ENCODE measurements at regions not wholly inside any gene's neighbourhood (a gene's known extent, or its start where the extent isn't known, plus 50 kb on each side); places are given as distances from the start of the nearest gene placed in this dataset.

- no peaks in the 10 kb centered on the region for H3K27me3 ChIP-seq
- H3K4me1 ChIP-seq, result no peaks in the 10 kb centered on the region
- no peak for TF ChIP-seq POLR2A (IDR thresholded peaks at IDR 0.05)
- no peak for TF ChIP-seq CTCF (IDR thresholded peaks at IDR 0.05)
- intact Hi-C loops (cut with DNase I), result loop anchor here (10.0 kb wide), 1 partner anchor 655 kb away; no protein-coding TSS in a partner anchor
- WGBS, 2 donors, result 86% methylated on average over 1 of the region's 1 CpG; no CpG with 5 or more reads in 1 of the 2 donors
- no peak overlapping the region for H3K27ac ChIP-seq
- H3K36me3 ChIP-seq, result no peaks in the 10 kb centered on the region
- H3K4me3 ChIP-seq, result no peak overlapping the region
- no peak for DNase-seq
- H3K9me3 ChIP-seq, result no peaks in the 10 kb centered on the region
Observed at GRCh38 chr1:218990019-218990418, 183.7 kb upstream of the LYPLAL1 start.

GRCh38 chr1:218991089-218991488 is 182.6 kb upstream of the LYPLAL1 start:
- WGBS, 2 donors, result 76 to 83% methylated on average over 1 of the region's 1 CpG
- H3K9me3 ChIP-seq, result no peaks in the 10 kb centered on the region
- no peak overlapping the region for H3K4me3 ChIP-seq
- no peak overlapping the region for H3K27ac ChIP-seq
- no peaks in the 10 kb centered on the region for H3K4me1 ChIP-seq
- TF ChIP-seq POLR2A (IDR thresholded peaks at IDR 0.05) (no peak), CTCF (IDR thresholded peaks at IDR 0.05) (no peak)
- DNase-seq, result no peak
- intact Hi-C loops (cut with DNase I), result loop anchor here (10.0 kb wide), 1 partner anchor 656 kb away; no protein-coding TSS in a partner anchor
- H3K27me3 ChIP-seq, result no peaks in the 10 kb centered on the region
- no peaks in the 10 kb centered on the region for H3K36me3 ChIP-seq

GRCh38 chr1:218994615-218995014 is 179.1 kb upstream of the LYPLAL1 start:
- no peak overlapping the region for H3K27ac ChIP-seq
- H3K4me3 ChIP-seq, result no peak overlapping the region
- DNase-seq, result no peak
- no peaks in the 10 kb centered on the region for H3K9me3 ChIP-seq
- TF ChIP-seq CTCF (IDR thresholded peaks at IDR 0.05) (no peak), POLR2A (IDR thresholded peaks at IDR 0.05) (no peak)
- WGBS, 2 donors, result 84 to 88% methylated on average over 1 of the region's 1 CpG
- no peaks in the 10 kb centered on the region for H3K36me3 ChIP-seq
- no peaks in the 10 kb centered on the region for H3K4me1 ChIP-seq
- intact Hi-C loops (cut with DNase I), result loop anchor here (10.0 kb wide), 1 partner anchor 660 kb away; no protein-coding TSS in a partner anchor
- H3K27me3 ChIP-seq, result no peaks in the 10 kb centered on the region

- H3K9me3 ChIP-seq, result no peaks in the 10 kb centered on the region
- no peaks in the 10 kb centered on the region for H3K36me3 ChIP-seq
- H3K27me3 ChIP-seq, result no peaks in the 10 kb centered on the region
- DNase-seq, result no peak
- H3K27ac ChIP-seq, result no peak overlapping the region
- intact Hi-C loops (cut with DNase I), result loop anchor here (10.0 kb wide), 1 partner anchor 660 kb away; no protein-coding TSS in a partner anchor
- no peak for TF ChIP-seq CTCF (IDR thresholded peaks at IDR 0.05)
- TF ChIP-seq POLR2A (IDR thresholded peaks at IDR 0.05), result no peak
- no peak overlapping the region for H3K4me3 ChIP-seq
- no peaks in the 10 kb centered on the region for H3K4me1 ChIP-seq
- WGBS, 2 donors, result 76 to 85% methylated on average over 3 of the region's 3 CpGs
Observed at GRCh38 chr1:218995091-218995665, 178.5 kb upstream of the LYPLAL1 start.

- H3K27me3 ChIP-seq, result no peaks in the 10 kb centered on the region
- H3K36me3 ChIP-seq, result no peaks in the 10 kb centered on the region
- H3K27ac ChIP-seq, result no peak overlapping the region
- no peaks in the 10 kb centered on the region for H3K4me1 ChIP-seq
- intact Hi-C loops (cut with DNase I), result loop anchor here (10.0 kb wide), 1 partner anchor 662 kb away; no protein-coding TSS in a partner anchor
- TF ChIP-seq CTCF (IDR thresholded peaks at IDR 0.05) (peak in 1 of 6 experiments; percentile 34), POLR2A (IDR thresholded peaks at IDR 0.05) (no peak)
- no peak for DNase-seq
- no peaks in the 10 kb centered on the region for H3K9me3 ChIP-seq
- H3K4me3 ChIP-seq, result no peak overlapping the region
Observed at GRCh38 chr1:218996362-218996761, 177.3 kb upstream of the LYPLAL1 start.

All from esophagus squamous epithelium (tissue), 5 donors.